Psoas muscle (tissue), 7 donors: ENCODE measurements at regions not wholly inside any gene's neighbourhood (a gene's known extent, or its start where the extent isn't known, plus 50 kb on each side); places are given as distances from the start of the nearest gene placed in this dataset.

Experiments used
- ATAC-seq, 4 donors: fragments of 200-7000 bp; cut with Tn5 transposase; one replicate each; pipeline ENCODE4 v1.9.1; 2020; ENCODE audit warnings: moderate library complexity in 3 of 4, mild to moderate bottlenecking in 2 of 4
- DNase-seq, 2 donors: peaks; one replicate each; pipeline ENCODE4 v3.0.0-alpha.2; 2020
- H3K27ac ChIP-seq: fragments of 200-600 bp; one replicate; pipeline ENCODE4 v1.8.0; 2022
- H3K27me3 ChIP-seq, 3 donors: fragments of 200-600 bp in 1 of 3; one replicate each; pipeline versions ENCODE4 v1.6.1 to v1.8.0; 2013 to 2022; ENCODE audit warnings: low read length in 2 of 3, mild to moderate bottlenecking in 2 of 3, moderate library complexity in 1 of 3; ENCODE audit not compliant: insufficient read depth in 3 of 3
- H3K36me3 ChIP-seq, 2 donors: fragments of 200-600 bp in 1 of 2; one replicate each; pipeline versions ENCODE4 v1.6.1 to v1.8.0; 2013 to 2022; ENCODE audit warnings: low read depth in 1 of 2, mild to moderate bottlenecking in 1 of 2, moderate library complexity in 1 of 2; ENCODE audit not compliant: insufficient read depth in 1 of 2
- H3K4me1 ChIP-seq: fragments of 200-600 bp; one replicate; pipeline ENCODE4 v1.8.0; 2022
- H3K4me3 ChIP-seq: fragments of 200-600 bp; one replicate; pipeline ENCODE4 v1.8.0; 2022; ENCODE audit warnings: mild to moderate bottlenecking
- H3K9me3 ChIP-seq: fragments of 200-600 bp; one replicate; pipeline ENCODE4 v1.8.0; 2022
- WGBS, 3 donors: extraction: QIAGEN DNeasy Blood & Tissue Kit; methylation state at CpG; one replicate each; pipeline versions ENCODE4 v1.1.6 to v1.1.7; 2013; 5-methylcytosine and 5-hydroxymethylcytosine counted together
- intact Hi-C, 2 donors: fragments of 100-400 bp; cut with DNase I; formaldehyde crosslinking; loops; one replicate each; pipeline versions ENCODE4 v1.11.0 to v1.14.2; 2022
- TF ChIP-seq, protein P1 (sequence below): fragments of 200-600 bp; IDR thresholded peaks from one replicate; pipeline ENCODE4 v1.8.0; 2022; ENCODE audit warnings: antibody characterized with exemption
- donor health status: healthy with polysubstance abuse.
- donor health status: DM: no; HTN: no; CAD: no; lungs with moderate emphysema.
- donor health status: Bipolar disorder and iron deficiency.
- donor health status: healthy.
- donor health status: DM: yes; HTN: yes; CAD: no.
- donor health status: DM: no; HTN: no; CAD: no.
- donor health status: DM: yes; HTN: yes; CAD: no.

DNA sequence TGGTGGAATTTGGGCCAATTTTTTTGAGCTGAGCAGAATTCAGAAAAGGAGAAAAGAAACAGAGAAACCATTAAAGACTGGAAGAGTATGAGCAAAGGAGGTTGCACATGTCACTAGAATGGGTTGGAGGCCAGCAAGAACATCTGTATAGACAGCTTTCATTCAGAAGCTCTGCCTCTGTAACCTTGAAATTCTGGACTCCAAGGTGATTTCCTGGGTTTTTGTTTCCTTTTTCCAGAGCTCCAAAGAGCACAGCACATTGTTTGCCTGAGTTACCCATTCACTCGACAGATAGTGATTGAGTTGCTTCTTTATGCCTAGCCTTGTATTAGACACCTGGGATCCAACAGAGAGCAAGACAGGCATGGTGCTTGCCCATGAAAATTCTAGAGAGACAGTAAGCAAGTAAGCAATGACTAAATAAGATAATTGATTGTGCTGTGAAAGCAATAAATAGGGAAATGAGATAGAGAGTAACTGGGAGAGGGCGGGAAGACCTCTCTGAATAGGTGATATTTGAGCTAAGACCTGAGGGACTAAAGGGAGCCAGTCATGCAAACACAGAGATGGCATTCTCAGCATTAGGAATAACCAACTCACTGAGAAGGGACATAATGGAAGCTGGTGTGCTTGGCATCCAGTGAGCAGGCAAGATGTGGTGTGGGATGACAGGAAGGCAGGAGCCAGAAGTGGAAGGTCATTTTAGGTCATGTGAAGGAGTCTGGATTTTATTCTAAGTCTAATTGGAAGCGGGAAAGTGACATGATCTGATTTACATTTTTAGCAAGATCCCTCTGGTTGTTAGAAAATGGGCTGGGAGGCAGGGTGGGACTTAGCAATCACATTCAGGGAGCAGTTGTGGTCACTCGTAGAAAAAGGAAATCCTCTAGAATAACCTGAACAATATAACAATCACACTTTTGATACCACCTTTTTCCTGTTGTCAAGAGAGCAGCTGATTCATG lies 197.5 kb downstream of the HS3ST3A1 start:
- Histone ChIP-seq H3K4me1 (no peaks in the 10 kb centered on the region), H3K9me3 (no peaks in the 10 kb centered on the region), H3K4me3 (no peak overlapping the region), H3K27me3 (no peaks in the 10 kb centered on the region), H3K27ac (no peak overlapping the region), H3K36me3 (no peaks in the 10 kb centered on the region)
- DNase-seq (no peak), ATAC-seq (no peak)
- TF ChIP-seq, protein P1, sequence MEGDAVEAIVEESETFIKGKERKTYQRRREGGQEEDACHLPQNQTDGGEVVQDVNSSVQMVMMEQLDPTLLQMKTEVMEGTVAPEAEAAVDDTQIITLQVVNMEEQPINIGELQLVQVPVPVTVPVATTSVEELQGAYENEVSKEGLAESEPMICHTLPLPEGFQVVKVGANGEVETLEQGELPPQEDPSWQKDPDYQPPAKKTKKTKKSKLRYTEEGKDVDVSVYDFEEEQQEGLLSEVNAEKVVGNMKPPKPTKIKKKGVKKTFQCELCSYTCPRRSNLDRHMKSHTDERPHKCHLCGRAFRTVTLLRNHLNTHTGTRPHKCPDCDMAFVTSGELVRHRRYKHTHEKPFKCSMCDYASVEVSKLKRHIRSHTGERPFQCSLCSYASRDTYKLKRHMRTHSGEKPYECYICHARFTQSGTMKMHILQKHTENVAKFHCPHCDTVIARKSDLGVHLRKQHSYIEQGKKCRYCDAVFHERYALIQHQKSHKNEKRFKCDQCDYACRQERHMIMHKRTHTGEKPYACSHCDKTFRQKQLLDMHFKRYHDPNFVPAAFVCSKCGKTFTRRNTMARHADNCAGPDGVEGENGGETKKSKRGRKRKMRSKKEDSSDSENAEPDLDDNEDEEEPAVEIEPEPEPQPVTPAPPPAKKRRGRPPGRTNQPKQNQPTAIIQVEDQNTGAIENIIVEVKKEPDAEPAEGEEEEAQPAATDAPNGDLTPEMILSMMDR, result no peak
- 53 to 58% (median 54%) methylated on average over 4 of the region's 4 CpGs for WGBS, 3 donors
- intact Hi-C loops, result no loop called here

GRCh38 chr17:13400491-13400890 lies 201.2 kb downstream of the HS3ST3A1 start:
- no peak overlapping the region for H3K4me3 ChIP-seq
- intact Hi-C loops, result no loop called here
- ATAC-seq, result no peak

DNA sequence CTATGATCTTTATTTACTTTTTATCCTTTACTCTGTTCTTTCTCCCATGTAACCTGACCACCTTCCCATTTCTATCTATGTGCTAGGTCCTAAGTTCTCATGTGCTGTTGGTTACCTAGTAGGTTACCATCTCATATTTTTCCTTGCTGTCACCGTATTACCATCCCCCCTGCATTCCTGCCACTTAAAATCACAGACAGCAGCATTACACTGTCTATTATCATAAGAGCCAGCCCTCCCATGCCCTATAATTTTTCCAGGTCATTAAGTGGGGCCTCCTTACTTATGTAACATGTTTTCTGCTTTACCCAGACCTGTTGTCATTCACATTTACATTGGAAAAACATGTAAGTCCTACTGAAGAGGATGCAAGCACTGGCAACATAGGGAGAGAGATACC lies 202.9 kb downstream of the HS3ST3A1 start:
- no peaks in the 10 kb centered on the region for H3K4me1 ChIP-seq
- no peak for ATAC-seq
- H3K27me3 ChIP-seq, result no peaks in the 10 kb centered on the region
- DNase-seq, result no peak
- intact Hi-C loops, result no loop called here
- 67 to 82% (median 74%) methylated on average over 1 of the region's 1 CpG for WGBS, 3 donors
- H3K4me3 ChIP-seq, result no peak overlapping the region
- no peaks in the 10 kb centered on the region for H3K36me3 ChIP-seq
- TF ChIP-seq, protein P1, result no peak
- H3K27ac ChIP-seq, result no peak overlapping the region
- H3K9me3 ChIP-seq, result no peaks in the 10 kb centered on the region

More at GRCh38 chr17:13400491-13400890, 201.2 kb downstream of the HS3ST3A1 start:
- TF ChIP-seq, protein P1, result no peak
- Histone ChIP-seq H3K36me3 (no peaks in the 10 kb centered on the region), H3K27ac (no peak overlapping the region), H3K9me3 (no peaks in the 10 kb centered on the region), H3K4me1 (no peaks in the 10 kb centered on the region), H3K27me3 (no peaks in the 10 kb centered on the region)
- no peak for DNase-seq
- 77 to 83% (median 80%) methylated on average over 2 of the region's 2 CpGs for WGBS, 3 donors

DNA sequence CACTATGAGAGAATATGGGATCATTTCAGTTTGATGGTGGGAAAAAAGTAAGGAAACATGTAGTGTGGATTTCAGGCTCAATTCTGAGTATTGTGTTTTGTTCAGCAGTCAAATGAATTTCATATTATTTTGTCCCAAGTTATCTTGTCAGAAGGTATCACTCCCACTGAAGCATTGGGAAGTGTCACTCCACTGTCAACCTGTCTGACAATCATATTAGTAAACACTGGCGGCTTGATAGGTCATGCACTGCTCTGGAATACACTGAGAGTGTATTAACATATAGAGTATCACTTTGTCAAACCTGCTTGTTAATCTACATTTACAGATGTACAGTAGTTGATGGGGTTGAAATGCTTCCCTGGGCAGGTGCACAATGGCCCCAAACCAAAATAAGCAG lies 203.6 kb downstream of the HS3ST3A1 start:
- DNase-seq, result no peak
- no peak overlapping the region for H3K27ac ChIP-seq
- no peak for ATAC-seq
- H3K36me3 ChIP-seq, result no peaks in the 10 kb centered on the region
- H3K4me1 ChIP-seq, result no peaks in the 10 kb centered on the region
- intact Hi-C loops, result no loop called here
- H3K4me3 ChIP-seq, result no peak overlapping the region
- WGBS, 3 donors, result 91 to 100% (median 93%) methylated on average over 1 of the region's 1 CpG
- TF ChIP-seq, protein P1, result no peak
- no peaks in the 10 kb centered on the region for H3K9me3 ChIP-seq
- H3K27me3 ChIP-seq, result no peaks in the 10 kb centered on the region
